ENCODE measurements at regions not wholly inside any gene's neighbourhood (a gene's known extent, or its start where the extent isn't known, plus 50 kb on each side); places are given as distances from the start of the nearest gene placed in this dataset.

DNA sequence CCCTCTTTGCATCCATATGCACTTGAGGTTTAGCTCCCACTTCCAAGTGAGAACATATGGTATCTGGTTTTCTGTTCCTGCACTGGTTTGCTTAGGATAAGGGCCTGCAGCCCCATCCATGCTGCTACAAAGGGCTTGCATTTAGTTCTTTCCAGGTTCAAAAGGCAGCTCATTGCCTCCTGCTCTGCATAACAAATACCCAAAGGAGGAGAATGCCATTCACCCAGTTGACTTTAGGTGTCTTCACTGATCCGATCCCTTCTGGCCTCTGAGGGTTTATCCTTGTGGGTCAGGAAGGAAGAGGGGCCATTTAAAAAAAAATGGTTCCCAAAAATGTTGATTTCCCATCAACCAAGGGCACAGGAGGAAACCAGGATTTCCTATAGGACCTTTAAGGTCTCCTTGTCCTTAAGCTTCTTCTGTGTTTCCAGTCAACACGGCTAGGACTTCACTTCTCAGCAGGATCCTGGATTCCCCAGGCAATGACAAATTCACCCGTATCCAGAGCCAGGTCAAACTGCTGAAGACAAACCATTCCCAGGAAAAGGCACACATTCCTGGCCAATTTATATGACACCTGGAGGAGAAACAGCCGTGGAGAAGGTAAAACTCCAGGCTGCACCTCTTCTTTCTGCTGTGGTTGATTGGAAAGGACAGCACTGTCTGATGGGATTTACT is 447.7 kb upstream of the CDH4 start:
- no peak for DNase-seq (ENCODE audit: low spot score)

DNA sequence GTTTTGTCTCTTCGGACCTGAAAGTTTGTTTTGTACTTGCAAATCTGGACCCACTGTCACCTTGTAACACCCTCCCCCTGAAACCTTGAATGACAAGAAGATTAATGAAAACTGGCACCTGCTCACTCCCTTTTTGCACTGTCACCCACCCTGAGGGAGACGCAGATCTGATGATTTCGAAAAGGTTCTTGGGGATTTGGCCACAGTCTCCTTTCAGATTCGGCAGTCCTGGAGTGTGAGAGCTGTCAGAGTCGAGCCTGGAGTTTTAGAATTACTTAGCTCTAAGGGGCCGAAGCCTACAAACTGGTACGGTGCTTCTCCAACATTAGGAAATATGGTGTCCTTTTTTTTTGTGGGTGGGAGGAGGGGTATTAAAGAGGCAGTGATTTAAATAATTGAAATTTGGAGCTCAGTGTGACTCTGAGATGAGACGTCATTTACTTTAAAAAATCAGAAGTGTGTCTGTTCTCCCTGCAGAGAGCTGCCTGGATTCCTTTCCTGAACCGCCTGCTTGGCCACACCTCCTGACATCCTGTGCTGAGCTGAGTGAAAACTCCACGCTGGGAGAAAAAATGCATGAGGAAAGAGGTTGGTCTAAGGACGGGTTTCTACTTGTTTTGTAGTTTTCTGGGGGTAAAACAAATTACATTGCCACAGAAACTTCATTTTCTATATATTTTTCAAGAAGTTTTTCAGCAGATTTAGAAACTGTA is 447.0 kb upstream of the CDH4 start:
- no peak for DNase-seq (ENCODE audit: low spot score)

DNA sequence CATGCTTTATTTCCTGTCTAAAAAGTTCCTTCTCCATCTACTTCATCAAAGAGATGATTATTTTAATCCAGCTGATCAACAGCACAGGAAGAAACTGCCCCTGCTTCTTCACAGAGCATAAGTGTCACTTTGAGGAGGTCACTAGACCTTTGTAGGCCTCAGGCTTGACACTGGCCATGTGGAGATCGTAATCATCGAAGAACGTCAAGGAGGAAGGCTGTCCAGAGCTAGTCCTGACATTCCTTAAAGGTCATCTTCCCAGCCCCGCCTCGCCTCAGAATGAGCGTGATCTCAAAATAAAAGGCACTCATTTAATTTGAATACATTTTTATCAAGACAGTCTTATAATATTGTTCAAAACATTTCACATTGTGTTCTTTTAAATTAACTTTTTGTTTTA is 445.7 kb upstream of the CDH4 start:
- DNase-seq (ENCODE audit: low spot score), result no peak

DNA sequence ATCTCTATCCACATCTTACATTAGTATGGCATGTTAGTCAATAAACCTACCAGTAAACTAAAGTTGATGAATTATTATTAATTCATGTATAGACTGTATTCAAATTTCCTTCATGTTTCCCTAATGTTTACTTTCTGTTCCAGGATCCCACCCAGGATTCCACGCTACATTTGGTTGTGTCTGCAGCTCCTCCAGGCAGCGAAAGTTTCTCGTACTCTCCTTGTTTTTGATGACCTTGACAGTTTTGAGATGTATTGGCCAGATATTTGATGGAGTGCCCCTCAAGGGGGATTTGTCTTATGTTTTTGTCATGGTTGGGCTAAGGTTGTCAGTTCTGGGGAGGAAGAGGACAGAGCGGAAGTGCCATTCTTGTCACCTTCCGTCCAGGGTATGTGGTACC is 445.2 kb upstream of the CDH4 start:
- DNase-seq (ENCODE audit: low spot score), result no peak

DNA sequence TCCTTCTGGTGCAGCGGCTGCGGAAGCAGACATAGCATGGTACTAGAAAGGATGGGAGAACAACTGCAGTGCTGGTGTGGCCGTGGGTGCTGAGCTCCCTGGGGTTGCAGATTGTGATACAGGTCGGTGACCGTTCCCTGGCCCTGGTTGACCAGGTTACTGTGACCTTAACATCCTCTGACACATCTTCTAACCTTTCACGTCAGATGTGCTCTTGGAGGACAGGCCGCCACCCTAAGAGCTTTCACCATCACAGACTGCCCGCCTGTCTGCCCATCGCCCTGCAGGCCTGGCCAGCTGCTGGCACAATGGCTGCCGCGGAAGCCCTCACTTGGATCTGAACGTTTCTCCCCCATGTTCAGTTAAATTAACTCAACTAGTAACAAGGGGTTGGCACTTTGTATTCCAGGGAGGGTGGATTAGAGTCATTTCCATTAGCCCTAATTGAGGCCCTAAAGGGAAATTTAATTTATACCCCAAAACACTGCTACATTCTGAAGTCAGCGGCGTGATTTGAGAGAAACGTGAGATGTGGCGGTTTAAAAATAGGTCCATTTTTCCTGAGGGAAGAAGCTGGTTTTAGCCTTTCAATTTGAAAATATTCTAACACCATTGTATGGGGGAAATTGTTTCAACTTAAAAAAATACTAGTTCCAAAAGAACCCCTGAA is 443.9 kb upstream of the CDH4 start:
- DNase-seq (ENCODE audit: low spot score), result no peak

DNA sequence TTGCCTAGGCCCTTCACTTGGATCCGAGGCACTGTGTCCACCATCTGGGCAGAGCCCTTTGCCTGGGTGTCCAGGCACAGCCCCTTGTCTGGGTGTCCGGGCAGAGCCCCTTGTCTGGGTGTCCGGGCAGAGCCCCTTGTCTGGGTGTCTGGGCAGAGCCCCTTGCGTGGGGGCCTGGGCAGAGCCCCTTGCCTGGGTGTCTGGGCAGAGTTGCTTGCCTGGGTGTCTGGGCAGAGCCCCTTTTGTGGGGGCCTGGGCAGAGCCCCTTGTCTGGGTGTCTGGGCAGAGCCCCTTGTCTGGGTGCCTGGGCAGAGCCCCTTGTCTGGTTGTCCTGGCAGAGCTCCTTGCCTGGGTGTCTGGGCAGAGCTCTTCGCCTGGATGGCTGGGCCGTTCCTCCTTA is 443.4 kb upstream of the CDH4 start:
- DNase-seq (ENCODE audit: low spot score), result no peak

DNA sequence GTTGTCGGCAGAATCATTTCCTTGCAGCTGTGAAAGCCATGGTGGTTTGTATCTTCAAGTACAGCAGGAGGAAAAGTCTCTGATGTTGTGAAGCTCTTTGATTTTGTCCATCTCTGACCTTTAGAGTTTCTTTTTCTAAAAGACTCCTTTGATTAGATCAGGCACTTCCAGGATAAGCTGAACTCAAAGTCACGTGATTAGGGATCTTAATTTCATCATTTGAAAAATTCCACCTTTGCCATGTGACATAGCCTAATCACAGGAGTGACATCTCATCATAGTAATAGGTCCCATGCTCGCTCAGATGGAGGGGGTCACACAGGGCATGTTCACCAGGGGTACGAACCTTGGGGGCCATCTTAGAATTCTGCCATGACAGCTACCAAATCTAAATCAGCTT is 441.5 kb upstream of the CDH4 start:
- DNase-seq (ENCODE audit: low spot score), result no peak

DNA sequence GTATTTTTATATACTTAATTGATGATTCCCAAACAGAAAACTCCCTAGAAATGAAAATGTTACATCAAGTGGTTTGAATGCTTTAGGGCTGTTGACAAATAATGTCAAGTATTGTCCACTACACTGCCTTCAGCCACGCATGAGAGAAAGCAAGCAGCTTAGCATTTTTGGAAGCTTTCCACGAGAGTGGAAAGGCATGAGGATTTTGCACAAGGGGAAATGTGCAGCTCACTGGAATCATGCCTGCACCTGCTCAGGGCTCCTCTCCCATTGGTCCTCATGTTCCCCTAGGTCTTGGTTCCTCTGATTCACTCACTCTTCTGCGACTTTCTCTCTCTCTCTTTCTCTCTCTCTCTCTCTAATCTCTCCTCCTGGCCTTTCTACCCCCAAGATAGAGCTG is 439.5 kb upstream of the CDH4 start:
- DNase-seq (ENCODE audit: low spot score), result no peak

DNA sequence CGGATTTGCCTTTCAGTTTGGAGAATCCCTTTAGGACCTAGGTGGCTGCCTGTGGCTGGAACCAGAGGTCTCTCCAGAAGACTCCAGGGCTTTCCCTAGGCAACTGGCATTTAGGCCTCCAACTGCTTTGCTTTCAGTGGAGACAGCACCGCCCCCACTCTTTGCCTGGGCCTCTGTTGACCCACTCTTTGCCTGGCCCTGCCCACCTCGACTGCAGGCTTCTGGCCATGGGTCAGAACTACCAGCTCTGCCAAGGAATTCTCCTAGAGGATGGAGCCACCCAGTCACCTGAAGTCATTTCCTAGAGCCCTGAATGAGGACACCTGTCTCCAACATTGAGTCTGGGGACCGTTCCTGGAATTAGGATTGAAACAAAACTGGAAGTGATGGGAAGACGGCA is 439.0 kb upstream of the CDH4 start:
- no peak for DNase-seq (ENCODE audit: low spot score)

DNA sequence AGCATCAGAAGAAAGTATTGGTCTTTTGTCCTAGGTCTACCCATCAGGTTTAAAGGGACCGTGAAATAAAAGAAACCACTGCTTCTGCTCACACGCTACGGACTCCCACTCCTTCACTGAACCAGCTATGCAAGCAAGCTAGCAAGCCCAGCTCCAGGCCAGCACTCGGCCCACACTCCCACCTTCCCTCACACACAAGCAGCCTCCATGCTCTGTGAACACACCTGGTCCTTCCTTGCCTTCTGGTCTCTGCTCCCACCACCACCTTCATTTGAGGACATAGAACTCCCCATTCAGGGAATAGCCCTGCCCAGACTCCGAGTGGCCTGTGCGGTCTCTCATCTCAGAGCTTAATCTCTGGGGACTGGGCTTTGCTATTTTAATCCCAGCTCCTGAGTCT is 436.4 kb upstream of the CDH4 start:
- DNase-seq (ENCODE audit: low spot score), result no peak

DNA sequence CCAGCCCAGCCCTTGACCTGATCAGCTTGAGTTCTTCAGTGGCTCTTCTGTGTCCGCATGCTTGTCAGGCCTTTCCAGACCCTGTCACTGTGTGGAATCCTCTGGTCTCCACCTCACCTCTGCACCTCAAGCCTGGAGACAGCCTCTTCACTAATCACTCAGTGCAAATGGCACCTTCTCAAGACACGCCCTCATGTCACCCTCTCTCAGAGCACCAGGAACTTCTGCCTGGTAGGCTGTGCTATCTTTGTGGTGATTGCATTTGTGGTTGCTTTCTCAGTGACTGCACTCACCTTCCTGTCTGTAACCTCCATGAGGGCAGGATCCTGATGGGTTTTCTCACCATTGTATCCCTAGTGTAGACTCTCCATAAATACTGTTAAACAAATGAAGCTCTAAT is 435.2 kb upstream of the CDH4 start:
- DNase-seq (ENCODE audit: low spot score), result no peak

DNA sequence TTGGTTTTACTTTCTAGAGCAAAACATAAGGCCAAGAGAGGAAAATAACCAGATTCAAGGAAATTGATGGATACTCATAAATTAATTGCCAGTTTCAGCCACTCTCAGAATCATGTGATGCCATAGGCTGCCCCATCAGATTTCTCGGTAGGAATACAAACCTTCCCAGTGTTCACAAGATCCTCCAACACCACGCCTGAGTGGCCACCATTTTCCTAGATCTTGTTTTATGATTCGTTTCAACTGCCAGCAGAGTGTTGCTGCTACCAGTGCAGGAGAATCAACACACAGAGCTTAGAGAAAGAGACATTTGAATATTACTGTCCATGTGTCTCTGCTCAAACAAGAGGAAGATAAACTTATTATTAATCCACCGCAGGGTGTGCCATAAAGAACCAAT is 434.2 kb upstream of the CDH4 start:
- DNase-seq (ENCODE audit: low spot score), result no peak

DNA sequence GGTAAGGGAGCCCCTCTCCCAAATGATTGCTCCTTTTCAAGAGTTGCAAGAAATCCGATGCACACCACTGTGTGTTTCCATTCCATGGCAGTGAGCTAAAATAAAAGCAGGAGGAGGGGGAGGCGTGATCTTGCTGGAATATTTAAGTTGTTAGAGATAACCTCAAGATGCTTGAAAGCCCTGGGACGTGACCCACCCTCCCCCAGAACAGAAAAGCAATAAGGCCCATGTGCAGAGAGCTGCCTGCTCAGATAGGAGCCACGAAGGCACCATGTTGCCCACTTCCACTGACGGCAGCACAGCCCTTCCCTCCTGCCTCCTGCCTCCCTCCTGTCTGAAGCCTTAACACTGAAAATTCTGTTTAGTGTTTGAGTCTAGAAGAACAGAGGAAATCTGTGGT is 432.6 kb upstream of the CDH4 start:
- DNase-seq (ENCODE audit: low spot score), result no peak

DNA sequence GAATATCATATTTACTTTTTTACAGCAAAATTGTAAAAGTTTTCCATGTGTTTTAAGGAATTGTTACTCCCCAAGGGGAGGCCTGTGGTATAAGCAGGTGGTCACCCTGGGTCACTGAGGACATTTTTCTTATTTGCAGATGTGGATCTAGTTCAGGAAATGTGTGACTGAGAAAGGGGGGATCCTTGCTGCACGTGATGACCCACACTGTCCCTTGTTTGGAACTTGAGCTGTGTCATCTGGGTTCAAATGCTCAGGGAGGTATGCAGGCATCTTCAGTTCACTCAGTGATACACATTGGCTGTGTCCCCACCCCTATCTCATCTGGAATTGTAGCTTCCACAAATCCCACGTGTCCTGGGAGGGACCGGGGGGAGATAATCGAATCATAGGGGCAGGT is 431.9 kb upstream of the CDH4 start:
- DNase-seq (ENCODE audit: low spot score), result no peak

DNA sequence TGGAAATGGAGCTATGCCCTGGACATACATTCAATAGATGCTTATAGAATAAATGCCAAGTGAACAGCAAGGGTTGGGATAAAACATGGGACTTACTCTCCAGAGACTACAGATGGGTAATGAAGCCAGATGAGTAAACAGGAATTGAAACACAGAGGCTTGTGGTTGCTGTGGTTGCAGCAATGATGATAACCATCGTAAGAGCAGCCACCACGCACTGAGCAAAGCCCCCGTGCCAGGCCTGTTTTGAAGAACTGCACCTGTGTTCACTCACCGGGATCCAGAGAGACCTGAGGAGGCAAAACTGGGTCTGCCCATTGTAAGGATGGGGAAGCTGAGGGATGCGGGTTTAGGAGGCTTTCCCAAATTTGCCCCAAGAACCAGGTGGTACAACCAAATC is 431.1 kb upstream of the CDH4 start:
- no peak for DNase-seq (ENCODE audit: low spot score)

DNA sequence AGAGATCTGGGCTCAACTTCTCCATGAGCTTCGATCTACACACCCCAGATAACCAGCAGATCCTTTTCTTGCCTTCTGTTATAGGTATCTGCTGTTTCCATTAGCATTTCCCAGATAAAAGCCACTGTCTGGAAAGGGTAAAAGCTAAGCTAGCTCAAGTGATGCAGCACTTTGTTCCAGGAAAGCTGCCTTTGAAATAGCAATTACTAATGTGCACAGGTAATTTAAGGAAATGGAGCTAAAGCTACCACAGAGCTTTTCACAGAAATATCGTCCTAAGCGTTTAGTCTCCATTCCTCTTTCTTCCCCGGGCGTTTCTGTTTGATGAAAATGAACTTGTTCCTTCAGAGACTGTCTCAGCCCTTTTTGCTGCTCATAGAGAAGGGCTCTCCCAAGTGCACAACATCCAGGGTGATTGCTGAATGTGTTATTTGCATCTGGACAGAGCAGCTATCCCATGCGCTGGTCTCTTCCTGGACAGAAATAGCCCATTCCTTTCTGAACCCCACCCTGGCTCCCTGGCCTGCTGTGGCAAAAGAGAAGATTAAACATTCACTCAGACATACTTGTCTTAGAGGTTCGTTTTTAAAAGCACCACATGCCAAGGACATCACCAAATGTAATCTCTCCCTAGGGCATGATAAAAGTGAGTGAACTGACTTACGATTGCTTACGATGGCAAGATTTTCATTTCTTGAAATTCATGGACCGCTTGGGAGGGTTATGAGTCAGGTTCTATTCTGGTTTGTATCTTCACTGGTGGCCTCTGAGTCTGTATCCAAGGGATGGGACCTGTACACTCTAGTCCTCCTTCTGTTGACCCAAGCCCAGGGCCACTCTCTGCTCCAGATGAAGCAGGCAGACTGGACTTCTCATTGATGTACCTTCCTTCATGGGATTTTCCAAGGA is 429.1 kb upstream of the CDH4 start:
- DNase-seq (ENCODE audit: low spot score), result no peak

DNA sequence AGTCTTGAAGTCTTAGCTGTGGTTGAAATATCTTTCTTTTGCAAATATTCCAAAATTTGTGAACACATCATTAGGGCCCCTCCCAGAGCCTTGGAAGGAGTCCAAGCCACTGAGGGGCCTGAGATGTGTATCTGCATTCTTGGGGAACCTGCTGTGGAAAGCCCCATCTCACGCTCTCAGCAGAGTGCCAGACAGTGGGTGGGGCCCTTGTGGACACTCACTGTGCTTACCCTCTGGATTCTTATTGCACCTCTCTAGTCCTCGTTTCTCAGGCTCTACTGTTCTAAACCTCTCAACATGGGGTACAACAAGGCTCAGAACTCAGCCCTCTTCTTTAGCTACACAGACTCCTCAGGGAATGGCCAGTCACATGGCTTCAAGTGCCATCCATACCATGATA is 416.2 kb upstream of the CDH4 start:
- no peak for DNase-seq (ENCODE audit: low spot score)

DNA sequence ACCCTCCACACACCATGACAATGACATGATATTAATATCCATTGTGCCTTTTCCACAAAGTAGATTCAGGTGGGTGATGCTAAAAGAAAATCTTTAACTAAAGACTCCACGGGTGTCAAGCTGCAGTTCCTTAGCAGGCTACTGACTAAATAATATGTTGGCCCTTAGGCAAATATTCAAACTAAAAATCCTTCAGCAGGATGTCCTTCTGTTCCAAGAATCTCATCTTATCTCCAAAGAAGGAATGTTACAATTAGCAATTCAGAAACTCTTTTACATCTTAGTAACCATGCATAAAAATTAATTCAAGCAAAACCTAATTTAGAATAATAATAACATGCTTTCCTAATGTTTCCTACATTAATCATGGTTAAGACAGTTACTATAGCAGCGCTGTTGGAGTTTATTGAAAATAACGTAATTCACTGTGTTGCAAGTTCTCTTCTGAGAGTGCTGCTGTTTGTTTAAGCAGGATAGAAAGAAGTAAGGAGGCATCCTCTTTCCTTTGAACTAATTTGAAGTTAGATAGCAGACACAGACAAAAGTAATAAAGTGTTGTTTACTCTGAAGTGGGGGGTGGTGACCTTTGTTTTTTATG is 414.8 kb upstream of the CDH4 start:
- DNase-seq (ENCODE audit: low spot score), result no peak

DNA sequence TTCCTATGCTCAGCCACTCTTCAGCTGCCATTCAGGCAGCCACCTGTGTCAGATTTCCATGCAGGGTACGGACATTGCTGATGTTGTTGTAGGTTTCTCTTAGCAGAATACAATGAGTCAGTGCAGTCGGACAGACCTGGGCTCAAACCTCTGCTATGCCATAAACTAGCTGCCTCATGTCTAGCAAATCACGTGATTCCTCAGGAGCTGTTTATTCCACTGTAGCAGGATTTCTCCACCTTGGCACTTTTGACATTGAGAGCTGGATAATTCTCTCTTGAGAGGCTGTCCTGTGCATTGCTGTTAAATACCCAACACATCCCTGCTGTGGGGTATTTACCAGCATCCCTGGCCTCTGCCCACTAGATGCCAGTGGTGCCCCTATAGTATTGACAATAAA is 413.8 kb upstream of the CDH4 start:
- DNase-seq (ENCODE audit: low spot score), result no peak

DNA sequence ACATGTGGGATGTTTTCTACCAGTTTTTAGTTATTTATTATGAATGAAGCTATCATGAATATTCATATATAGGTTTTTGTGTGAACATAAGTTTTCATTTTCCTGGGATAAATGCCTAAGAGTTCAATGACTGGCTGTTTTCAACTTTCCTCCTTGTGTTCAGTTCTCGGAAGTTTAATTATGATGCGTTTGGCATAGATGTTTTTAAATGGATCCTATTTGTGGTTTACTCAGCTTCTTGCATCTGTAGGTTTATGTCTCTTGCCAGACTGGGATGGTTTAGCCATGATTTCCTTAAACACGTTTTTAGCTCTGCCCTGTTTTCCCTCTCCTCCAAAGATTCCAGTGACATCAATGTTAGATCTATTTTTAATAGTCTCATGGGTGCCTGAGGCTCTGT is 411.1 kb upstream of the CDH4 start:
- no peak for DNase-seq (ENCODE audit: low spot score)

DNA sequence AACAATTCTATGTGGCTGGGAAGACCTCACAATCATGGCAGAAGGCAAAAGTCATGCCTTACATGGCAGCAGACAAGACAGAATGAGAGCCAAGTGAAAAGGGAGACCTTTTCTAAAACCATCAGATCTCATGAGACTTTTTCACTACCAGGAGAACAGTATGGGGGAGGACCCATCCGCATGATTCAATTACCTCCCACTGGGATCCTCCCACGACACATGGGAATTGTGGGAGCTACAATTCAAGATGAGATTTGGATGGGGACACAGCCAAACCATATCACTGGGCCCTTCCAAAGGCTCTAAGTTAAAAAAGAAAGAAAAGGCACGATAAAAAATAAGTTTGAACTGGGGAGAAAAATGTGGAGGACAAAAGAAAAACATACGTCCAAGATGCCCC is 406.9 kb upstream of the CDH4 start:
- no peak for DNase-seq (ENCODE audit: low spot score)

Measured in ecto neural progenitor cell (in vitro differentiated cells).